Nephron progenitor cell (in vitro differentiated cells): ENCODE measurements at regions not wholly inside any gene's neighbourhood (a gene's known extent, or its start where the extent isn't known, plus 50 kb on each side); places are given as distances from the start of the nearest gene placed in this dataset.

ENCODE experiments used
- DNase-seq: peaks from one replicate; pipeline ENCODE4 v3.0.0; 2021
- H3K27ac Mint-ChIP-seq: 2 replicates; pipeline ENCODE4 v1.8.0; 2021; ENCODE audit warnings: mild to moderate bottlenecking, moderate library complexity, mixed read lengths
- H3K27me3 Mint-ChIP-seq: 2 replicates; pipeline ENCODE4 v1.8.0; 2021; ENCODE audit warnings: mild to moderate bottlenecking, low read depth, mixed read lengths; ENCODE audit not compliant: poor library complexity
- H3K36me3 Mint-ChIP-seq: 2 replicates; pipeline ENCODE4 v1.8.0; 2021; ENCODE audit warnings: low read depth, mixed read lengths
- H3K4me1 Mint-ChIP-seq: 2 replicates; pipeline ENCODE4 v1.8.0; 2021; ENCODE audit warnings: mixed read lengths
- H3K4me3 Mint-ChIP-seq: 2 replicates; pipeline ENCODE4 v1.8.0; 2021; ENCODE audit warnings: mild to moderate bottlenecking, moderate library complexity, mixed read lengths
- H3K9me3 Mint-ChIP-seq: 2 replicates; pipeline ENCODE4 v1.8.0; 2021; ENCODE audit warnings: mild to moderate bottlenecking, moderate library complexity, mixed read lengths
- TF ChIP-seq, protein P1 (sequence below): fragments of 200-600 bp; sonication (generic); IDR thresholded peaks from 2 replicates; pipeline ENCODE4 v1.5.0; 2021; ENCODE audit warnings: antibody characterized with exemption

DNA sequence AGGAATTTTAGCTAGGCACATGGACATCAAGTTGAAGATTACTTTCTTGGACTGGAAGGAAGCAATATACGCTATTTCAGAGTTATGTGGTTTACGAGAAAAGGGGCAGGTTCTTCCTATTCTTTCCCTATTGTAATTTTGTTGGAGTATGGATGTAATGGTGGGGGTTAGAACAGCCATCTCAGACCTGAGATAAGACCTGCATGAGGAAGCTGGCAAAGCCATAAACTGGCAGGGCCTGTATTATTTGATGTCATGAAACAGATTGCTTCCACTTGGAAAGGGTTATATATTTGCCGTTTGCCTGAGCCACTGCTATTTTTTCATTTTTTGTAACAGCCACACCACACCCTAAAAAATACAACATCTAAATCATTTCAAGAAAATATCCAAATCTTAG, 220.5 kb upstream of the MAGI2 start:
- Mint-ChIP-seq H3K27ac (no peak overlapping the region), H3K9me3 (peaks cover 5% of the 10 kb centered on the region), H3K4me3 (no peak overlapping the region), H3K4me1 (no peaks in the 10 kb centered on the region), H3K36me3 (no peaks in the 10 kb centered on the region), H3K27me3 (no peaks in the 10 kb centered on the region)
- no peak for DNase-seq
- TF ChIP-seq, protein P1, sequence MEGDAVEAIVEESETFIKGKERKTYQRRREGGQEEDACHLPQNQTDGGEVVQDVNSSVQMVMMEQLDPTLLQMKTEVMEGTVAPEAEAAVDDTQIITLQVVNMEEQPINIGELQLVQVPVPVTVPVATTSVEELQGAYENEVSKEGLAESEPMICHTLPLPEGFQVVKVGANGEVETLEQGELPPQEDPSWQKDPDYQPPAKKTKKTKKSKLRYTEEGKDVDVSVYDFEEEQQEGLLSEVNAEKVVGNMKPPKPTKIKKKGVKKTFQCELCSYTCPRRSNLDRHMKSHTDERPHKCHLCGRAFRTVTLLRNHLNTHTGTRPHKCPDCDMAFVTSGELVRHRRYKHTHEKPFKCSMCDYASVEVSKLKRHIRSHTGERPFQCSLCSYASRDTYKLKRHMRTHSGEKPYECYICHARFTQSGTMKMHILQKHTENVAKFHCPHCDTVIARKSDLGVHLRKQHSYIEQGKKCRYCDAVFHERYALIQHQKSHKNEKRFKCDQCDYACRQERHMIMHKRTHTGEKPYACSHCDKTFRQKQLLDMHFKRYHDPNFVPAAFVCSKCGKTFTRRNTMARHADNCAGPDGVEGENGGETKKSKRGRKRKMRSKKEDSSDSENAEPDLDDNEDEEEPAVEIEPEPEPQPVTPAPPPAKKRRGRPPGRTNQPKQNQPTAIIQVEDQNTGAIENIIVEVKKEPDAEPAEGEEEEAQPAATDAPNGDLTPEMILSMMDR: no peak

DNA sequence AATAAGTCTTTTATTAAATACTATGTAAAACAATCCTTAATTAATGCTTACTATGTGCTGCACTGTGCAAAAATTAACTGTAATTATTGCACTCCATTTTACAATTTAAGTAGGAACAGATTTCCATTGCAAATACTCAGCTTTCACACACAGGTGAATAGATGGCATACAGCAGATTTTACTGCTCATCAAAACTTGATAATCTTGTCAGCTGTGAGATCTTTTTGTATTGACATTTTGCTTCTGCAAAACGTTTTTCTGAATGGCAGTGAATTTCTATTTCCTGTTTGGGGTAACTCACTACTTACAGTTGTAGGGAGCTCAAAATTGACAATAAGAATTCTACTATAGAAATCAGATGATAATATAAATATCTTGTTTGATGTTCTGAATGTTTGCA, 220.0 kb upstream of the MAGI2 start:
- H3K27me3 Mint-ChIP-seq: no peaks in the 10 kb centered on the region
- no peaks in the 10 kb centered on the region for H3K4me1 Mint-ChIP-seq
- TF ChIP-seq, protein P1: no peak
- DNase-seq: no peak
- H3K4me3 Mint-ChIP-seq: no peak overlapping the region
- peaks cover 5% of the 10 kb centered on the region for H3K9me3 Mint-ChIP-seq
- H3K27ac Mint-ChIP-seq: no peak overlapping the region
- H3K36me3 Mint-ChIP-seq: no peaks in the 10 kb centered on the region

DNA sequence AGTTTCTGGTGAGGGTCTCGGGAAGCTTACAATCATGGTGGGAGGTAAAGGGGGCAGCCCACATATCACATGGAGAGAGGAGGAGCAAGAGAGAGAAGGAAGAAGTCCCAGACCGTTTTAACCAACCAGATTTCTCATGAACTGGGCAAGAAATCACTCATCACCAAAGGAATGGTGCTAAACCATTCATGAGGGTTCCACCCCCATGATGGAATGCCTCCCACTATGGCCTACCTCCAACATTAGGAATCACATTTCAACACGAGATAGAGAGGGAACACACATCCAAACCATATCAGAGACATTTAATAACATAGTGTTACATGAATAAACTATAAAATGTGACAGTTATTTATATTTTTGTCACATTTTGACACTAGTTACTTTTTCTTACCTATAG, 214.8 kb upstream of the MAGI2 start:
- no peak for DNase-seq
- H3K27me3 Mint-ChIP-seq: no peaks in the 10 kb centered on the region
- H3K4me1 Mint-ChIP-seq: no peaks in the 10 kb centered on the region
- H3K27ac Mint-ChIP-seq: no peak overlapping the region
- TF ChIP-seq, protein P1: no peak
- no peak overlapping the region for H3K4me3 Mint-ChIP-seq
- H3K36me3 Mint-ChIP-seq: no peaks in the 10 kb centered on the region
- peaks cover 10% of the 10 kb centered on the region for H3K9me3 Mint-ChIP-seq

DNA sequence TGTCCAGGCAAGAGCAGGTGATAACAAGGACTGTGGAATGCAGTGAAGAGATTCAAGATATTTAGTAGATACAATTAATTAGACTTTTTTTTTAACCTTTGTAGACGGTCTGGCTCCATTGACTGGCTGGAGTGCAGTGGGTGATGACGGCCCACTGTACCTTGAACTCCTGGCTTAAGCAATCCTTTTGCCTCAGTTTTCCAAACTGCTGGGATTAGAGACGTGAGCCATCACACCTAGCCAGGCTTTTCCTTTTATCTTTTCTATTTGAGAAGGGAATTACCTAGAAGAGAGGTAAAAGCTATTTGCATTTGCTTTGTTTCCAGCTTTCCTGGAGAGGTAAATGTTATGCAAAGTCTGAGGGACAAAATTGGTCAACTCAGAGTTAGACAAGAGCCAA, 213.0 kb upstream of the MAGI2 start:
- no peaks in the 10 kb centered on the region for H3K27me3 Mint-ChIP-seq
- no peak for DNase-seq

DNA sequence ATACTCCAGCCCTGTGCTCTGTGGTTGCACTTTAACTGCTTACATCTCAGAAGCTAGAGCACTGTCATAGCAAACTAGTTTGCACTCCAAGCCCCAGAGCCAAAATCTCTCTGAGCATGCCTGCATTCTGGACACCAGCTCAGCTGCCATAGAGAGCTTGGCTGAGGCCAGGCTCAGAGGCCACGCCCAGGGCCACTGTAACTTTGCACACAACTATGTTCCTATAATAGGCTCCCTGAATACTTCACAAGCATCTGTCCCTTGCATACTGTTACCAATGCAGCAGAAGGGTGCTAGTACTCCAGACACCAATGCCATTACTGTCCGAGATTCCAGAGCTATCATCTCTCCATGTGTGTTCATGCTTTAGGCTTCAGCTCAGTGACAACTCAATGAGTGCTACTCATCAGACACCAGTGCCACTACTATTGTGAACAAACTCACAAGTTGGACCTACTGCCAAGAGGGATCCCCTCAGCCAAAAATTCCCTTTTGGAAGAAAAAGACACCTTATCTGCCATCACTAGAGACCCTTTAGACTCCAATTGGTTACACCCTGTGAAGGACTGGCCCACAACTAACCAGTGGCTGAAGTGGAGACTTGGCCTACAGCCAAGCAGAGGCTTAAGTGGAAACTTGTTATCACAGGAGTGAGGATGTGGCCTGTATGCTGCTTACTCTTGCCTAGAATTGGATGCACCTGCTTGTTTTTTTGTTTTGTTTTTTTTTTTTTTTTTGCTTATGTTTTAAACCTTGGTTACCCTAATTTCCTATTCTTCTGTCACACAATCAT, 211.6 kb upstream of the MAGI2 start:
- Mint-ChIP-seq H3K27ac (no peak overlapping the region), H3K9me3 (peaks cover 10% of the 10 kb centered on the region), H3K36me3 (no peaks in the 10 kb centered on the region), H3K4me3 (no peak overlapping the region), H3K27me3 (no peaks in the 10 kb centered on the region), H3K4me1 (no peaks in the 10 kb centered on the region)
- no peak for DNase-seq
- TF ChIP-seq, protein P1: no peak

More for the DNA sequence above, 213.0 kb upstream of the MAGI2 start:
- Mint-ChIP-seq H3K36me3 (no peaks in the 10 kb centered on the region), H3K4me1 (no peaks in the 10 kb centered on the region), H3K9me3 (peaks cover 10% of the 10 kb centered on the region), H3K27ac (no peak overlapping the region), H3K4me3 (no peak overlapping the region)
- TF ChIP-seq, protein P1: no peak

DNA sequence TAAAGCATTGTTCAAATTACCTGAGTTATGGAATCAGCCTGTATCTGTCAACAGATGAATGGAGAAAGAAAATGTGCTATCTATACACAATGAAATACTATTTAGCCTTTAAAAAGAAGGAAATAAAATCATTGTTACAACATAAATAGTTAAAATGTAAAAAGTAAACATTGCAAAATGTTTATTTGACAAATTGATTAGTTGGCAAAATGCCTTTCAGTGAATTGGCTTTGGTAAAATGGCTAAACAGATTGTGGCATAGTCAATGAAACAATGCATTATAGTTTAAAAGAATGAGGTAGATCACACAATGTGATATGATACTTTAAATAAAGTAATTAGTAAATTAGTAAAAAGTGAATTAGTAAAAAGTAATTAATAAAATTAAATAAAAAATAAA, 204.8 kb upstream of the MAGI2 start:
- Mint-ChIP-seq H3K27me3 (no peaks in the 10 kb centered on the region), H3K4me1 (no peaks in the 10 kb centered on the region), H3K27ac (no peak overlapping the region), H3K9me3 (peaks cover under 1% of the 10 kb centered on the region), H3K36me3 (no peaks in the 10 kb centered on the region), H3K4me3 (no peak overlapping the region)
- TF ChIP-seq, protein P1: no peak
- DNase-seq: no peak
